ENCODE measurements at regions not wholly inside any gene's neighbourhood (a gene's known extent, or its start where the extent isn't known, plus 50 kb on each side); places are given as distances from the start of the nearest gene placed in this dataset.

DNA sequence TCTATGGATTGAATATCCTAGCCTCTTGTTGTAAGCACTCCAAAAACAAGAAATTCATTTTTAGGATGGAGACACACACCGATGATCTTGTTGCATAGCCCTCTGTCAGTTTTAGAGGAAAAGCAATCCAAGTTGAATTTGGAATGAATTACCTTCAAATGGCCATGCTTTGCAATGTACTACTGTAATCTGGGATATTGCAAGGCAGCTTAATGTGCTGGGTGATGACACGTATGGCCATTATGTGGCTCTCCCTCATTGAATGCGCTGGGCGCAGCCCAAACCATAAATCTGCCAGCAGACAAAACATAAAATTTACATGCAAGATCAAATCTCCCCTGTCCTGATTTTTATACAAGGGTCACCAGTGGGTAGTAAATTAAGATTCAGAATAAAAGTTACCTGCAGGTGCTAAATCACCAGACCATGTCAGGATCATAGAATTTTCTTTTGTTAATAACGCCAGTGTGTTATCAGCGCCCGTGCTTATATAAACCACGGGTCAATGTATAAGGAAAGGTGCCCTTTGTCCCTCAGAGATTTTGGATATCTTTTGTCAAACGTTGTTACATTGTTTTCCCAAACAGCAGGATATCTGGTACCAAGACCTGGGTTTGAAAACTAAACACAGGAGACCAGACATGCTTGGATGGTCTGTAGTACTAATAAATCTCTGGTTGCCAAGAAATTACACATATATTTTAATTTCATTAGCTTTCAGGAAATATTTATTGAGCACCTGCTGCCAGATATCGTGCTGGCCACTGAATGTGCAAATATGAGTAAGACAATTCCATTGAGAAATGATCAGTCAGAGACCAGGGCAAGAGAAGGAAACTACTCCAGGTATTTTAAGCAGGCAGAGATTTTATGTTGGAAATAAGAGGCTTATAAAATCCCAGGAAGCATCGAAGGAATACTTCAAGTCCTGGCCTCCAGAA, 237.1 kb downstream of the EBLN2 start:
- no peak for DNase-seq

GRCh38 chr3:73299184-73299691, 237.8 kb downstream of the EBLN2 start:
- no peak for DNase-seq

- no peak for DNase-seq
Measured at GRCh38 chr3:73314151-73314951, 252.9 kb downstream of the EBLN2 start.

- peak; percentile 42 for DNase-seq
Measured at GRCh38 chr3:73315706-73316105, 254.2 kb downstream of the EBLN2 start.

- no peak for DNase-seq
Measured at GRCh38 chr3:73319179-73319769, 257.8 kb downstream of the EBLN2 start.

GRCh38 chr3:73321286-73321999, 260.0 kb downstream of the EBLN2 start:
- no peak for DNase-seq

DNA sequence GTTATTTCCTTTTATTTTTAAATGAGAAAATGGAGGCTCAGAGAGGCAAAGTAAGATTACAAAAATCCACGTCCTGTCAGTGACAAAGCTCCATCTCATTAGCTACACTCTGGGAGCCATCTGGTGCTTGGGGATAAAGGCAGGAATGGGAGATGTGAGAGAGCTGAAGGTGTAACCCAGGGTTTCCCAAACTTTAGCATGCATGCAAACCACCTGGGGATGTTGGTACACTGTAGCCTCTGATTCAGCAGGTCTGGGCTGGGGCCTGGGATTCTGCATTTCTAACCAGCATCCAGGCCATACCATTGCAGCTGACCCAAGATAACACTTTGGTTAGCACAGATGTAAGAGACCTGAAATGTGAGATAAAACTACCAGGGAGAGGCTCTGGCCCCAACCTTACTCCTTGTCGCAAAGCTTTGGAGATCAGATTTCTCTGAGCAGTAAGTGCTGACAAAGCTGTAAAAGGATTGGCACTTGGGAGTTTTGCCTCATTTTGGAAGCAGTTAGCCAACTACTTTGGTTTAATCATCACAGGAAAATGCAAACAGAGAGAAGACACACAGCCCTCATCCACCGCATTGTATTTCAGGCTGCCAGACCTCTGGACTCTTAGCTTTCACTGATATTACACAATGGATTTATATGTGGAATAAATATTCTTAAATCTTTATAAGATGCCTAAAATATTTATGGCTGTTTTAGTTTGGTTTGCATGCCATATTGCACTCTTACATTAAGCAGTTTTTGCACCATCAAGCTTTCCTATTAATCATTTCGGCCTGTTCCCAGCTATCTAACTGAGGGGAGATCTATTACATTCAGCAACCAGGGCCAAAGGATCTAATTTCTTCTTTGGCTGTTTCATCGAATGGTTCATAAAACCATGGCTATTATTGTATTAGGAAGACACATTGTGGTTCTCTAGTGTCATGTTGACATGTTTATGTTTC, 263.0 kb downstream of the EBLN2 start:
- peak; percentile 45 for DNase-seq

GRCh38 chr3:73326396-73326795, 264.9 kb downstream of the EBLN2 start:
- DNase-seq = peak; percentile 71

GRCh38 chr3:73327052-73327451, 265.6 kb downstream of the EBLN2 start:
- DNase-seq = no peak

Data from eye (tissue), 1 donor.